ENCODE measurements at regions not wholly inside any gene's neighbourhood (a gene's known extent, or its start where the extent isn't known, plus 50 kb on each side); places are given as distances from the start of the nearest gene placed in this dataset.
"Not testable (repeated sequence)": the region's sequence is repeated elsewhere in the genome, so short reads cannot be mapped to it uniquely, and the experiment has no call there.

GRCh38 chr3:95707268-95707667, 1107.1 kb upstream of the EPHA6 start:
- Mint-ChIP-seq H3K36me3 (ENCODE audit: low read depth) (no peaks in the 10 kb centered on the region), H3K27ac (no peak overlapping the region), H3K4me1 (peaks cover 3% of the 10 kb centered on the region), H3K4me3 (no peak overlapping the region), H3K9me3 (peaks cover 4% of the 10 kb centered on the region), H3K27me3 (no peaks in the 10 kb centered on the region)
- DNase-seq = no peak
- CTCF ChIA-PET = no interaction called here
- POLR2A ChIA-PET = no interaction called here

GRCh38 chr3:95710684-95711083, 1103.7 kb upstream of the EPHA6 start:
- no peak for DNase-seq
- Mint-ChIP-seq H3K36me3 (ENCODE audit: low read depth) (no peaks in the 10 kb centered on the region), H3K4me1 (no peaks in the 10 kb centered on the region), H3K27me3 (no peaks in the 10 kb centered on the region), H3K4me3 (no peak overlapping the region), H3K27ac (no peak overlapping the region), H3K9me3 (no peaks in the 10 kb centered on the region)
- CTCF ChIA-PET = no interaction called here
- POLR2A ChIA-PET = no interaction called here

- CTCF ChIA-PET = no interaction called here
- POLR2A ChIA-PET = no interaction called here
- Mint-ChIP-seq H3K27ac (no peak overlapping the region), H3K9me3 (no peaks in the 10 kb centered on the region), H3K4me3 (no peak overlapping the region), H3K27me3 (no peaks in the 10 kb centered on the region), H3K36me3 (ENCODE audit: low read depth) (no peaks in the 10 kb centered on the region), H3K4me1 (no peaks in the 10 kb centered on the region)
- no peak for DNase-seq
Measured at GRCh38 chr3:95711789-95712188, 1102.6 kb upstream of the EPHA6 start.

GRCh38 chr3:95715128-95715527, 1099.3 kb upstream of the EPHA6 start:
- Mint-ChIP-seq H3K36me3 (ENCODE audit: low read depth) (no peaks in the 10 kb centered on the region), H3K4me1 (no peaks in the 10 kb centered on the region)

GRCh38 chr3:95717048-95717447, 1097.3 kb upstream of the EPHA6 start:
- no peaks in the 10 kb centered on the region for H3K27me3 Mint-ChIP-seq

More at GRCh38 chr3:95715128-95715527, 1099.3 kb upstream of the EPHA6 start:
- no peak for DNase-seq
- Mint-ChIP-seq H3K27ac (no peak overlapping the region), H3K9me3 (no peaks in the 10 kb centered on the region), H3K27me3 (no peaks in the 10 kb centered on the region), H3K4me3 (no peak overlapping the region)
- ChIA-PET POLR2A (no interaction called here), CTCF (no interaction called here)

GRCh38 chr3:95718168-95718567, 1096.2 kb upstream of the EPHA6 start:
- no peak overlapping the region for H3K4me3 Mint-ChIP-seq
- CTCF ChIA-PET = no interaction called here
- no peaks in the 10 kb centered on the region for H3K36me3 Mint-ChIP-seq (ENCODE audit: low read depth)
- H3K9me3 Mint-ChIP-seq = no peaks in the 10 kb centered on the region
- DNase-seq = no peak
- no peaks in the 10 kb centered on the region for H3K4me1 Mint-ChIP-seq
- H3K27me3 Mint-ChIP-seq = no peaks in the 10 kb centered on the region
- H3K27ac Mint-ChIP-seq = no peak overlapping the region
- POLR2A ChIA-PET = no interaction called here

More at GRCh38 chr3:95717048-95717447, 1097.3 kb upstream of the EPHA6 start:
- no peak overlapping the region for H3K4me3 Mint-ChIP-seq
- ChIA-PET CTCF (interaction anchor here (0.6 kb wide), 1 partner anchor 584 kb away, joined by 3 read pairs; no protein-coding TSS in a partner anchor), POLR2A (no interaction called here)
- no peaks in the 10 kb centered on the region for H3K4me1 Mint-ChIP-seq
- H3K36me3 Mint-ChIP-seq (ENCODE audit: low read depth) = no peaks in the 10 kb centered on the region
- H3K27ac Mint-ChIP-seq = no peak overlapping the region
- DNase-seq = no peak
- no peaks in the 10 kb centered on the region for H3K9me3 Mint-ChIP-seq

GRCh38 chr3:95719481-95719880, 1094.9 kb upstream of the EPHA6 start:
- H3K27ac Mint-ChIP-seq = no peak overlapping the region
- H3K4me3 Mint-ChIP-seq = no peak overlapping the region

GRCh38 chr3:95721938-95722337, 1092.5 kb upstream of the EPHA6 start:
- no peak for DNase-seq
- H3K36me3 Mint-ChIP-seq (ENCODE audit: low read depth) = no peaks in the 10 kb centered on the region
- no peaks in the 10 kb centered on the region for H3K4me1 Mint-ChIP-seq
- ChIA-PET CTCF (no interaction called here), POLR2A (no interaction called here)
- H3K27ac Mint-ChIP-seq = no peak overlapping the region
- H3K27me3 Mint-ChIP-seq = no peaks in the 10 kb centered on the region
- no peaks in the 10 kb centered on the region for H3K9me3 Mint-ChIP-seq
- no peak overlapping the region for H3K4me3 Mint-ChIP-seq

More at GRCh38 chr3:95719481-95719880, 1094.9 kb upstream of the EPHA6 start:
- no peak for DNase-seq
- ChIA-PET CTCF (interaction anchor here (0.6 kb wide), 1 partner anchor 1974 kb away, joined by 3 read pairs; no protein-coding TSS in a partner anchor), POLR2A (no interaction called here)
- H3K27me3 Mint-ChIP-seq = no peaks in the 10 kb centered on the region
- no peaks in the 10 kb centered on the region for H3K4me1 Mint-ChIP-seq
- H3K9me3 Mint-ChIP-seq = no peaks in the 10 kb centered on the region
- H3K36me3 Mint-ChIP-seq (ENCODE audit: low read depth) = no peaks in the 10 kb centered on the region

- H3K36me3 Mint-ChIP-seq (ENCODE audit: low read depth) = no peaks in the 10 kb centered on the region
- no peak for DNase-seq
- H3K9me3 Mint-ChIP-seq = peaks cover 3% of the 10 kb centered on the region
- CTCF ChIA-PET = no interaction called here
- no peaks in the 10 kb centered on the region for H3K27me3 Mint-ChIP-seq
- POLR2A ChIA-PET = no interaction called here
- H3K4me1 Mint-ChIP-seq = no peaks in the 10 kb centered on the region
- no peak overlapping the region for H3K4me3 Mint-ChIP-seq
- H3K27ac Mint-ChIP-seq = no peak overlapping the region
Measured at GRCh38 chr3:95725770-95726169, 1088.6 kb upstream of the EPHA6 start.

GRCh38 chr3:95731753-95732152, 1082.6 kb upstream of the EPHA6 start:
- Mint-ChIP-seq H3K4me1 (no peaks in the 10 kb centered on the region), H3K9me3 (peaks cover 3% of the 10 kb centered on the region), H3K27me3 (no peaks in the 10 kb centered on the region), H3K36me3 (ENCODE audit: low read depth) (no peaks in the 10 kb centered on the region), H3K4me3 (no peak overlapping the region), H3K27ac (no peak overlapping the region)
- CTCF ChIA-PET = no interaction called here
- no peak for DNase-seq
- POLR2A ChIA-PET = no interaction called here

- no peak overlapping the region for H3K4me3 Mint-ChIP-seq
- DNase-seq = no peak
- no peak overlapping the region for H3K27ac Mint-ChIP-seq
- CTCF ChIA-PET = no interaction called here
- POLR2A ChIA-PET = no interaction called here
- no peaks in the 10 kb centered on the region for H3K27me3 Mint-ChIP-seq
- no peaks in the 10 kb centered on the region for H3K36me3 Mint-ChIP-seq (ENCODE audit: low read depth)
- H3K4me1 Mint-ChIP-seq = no peaks in the 10 kb centered on the region
- H3K9me3 Mint-ChIP-seq = peaks cover 3% of the 10 kb centered on the region
Measured at GRCh38 chr3:95733336-95733735, 1081.1 kb upstream of the EPHA6 start.

- POLR2A ChIA-PET = no interaction called here
- no peaks in the 10 kb centered on the region for H3K9me3 Mint-ChIP-seq
- DNase-seq = no peak
- no peaks in the 10 kb centered on the region for H3K36me3 Mint-ChIP-seq (ENCODE audit: low read depth)
- H3K4me3 Mint-ChIP-seq = no peak overlapping the region
- H3K4me1 Mint-ChIP-seq = no peaks in the 10 kb centered on the region
- CTCF ChIA-PET = no interaction called here
- H3K27me3 Mint-ChIP-seq = no peaks in the 10 kb centered on the region
- H3K27ac Mint-ChIP-seq = no peak overlapping the region
Measured at GRCh38 chr3:95738045-95738444, 1076.3 kb upstream of the EPHA6 start.

- DNase-seq; H3K4me3 Mint-ChIP-seq; POLR2A ChIA-PET; H3K4me1 Mint-ChIP-seq; CTCF ChIA-PET; H3K36me3 Mint-ChIP-seq (ENCODE audit: low read depth); H3K27ac Mint-ChIP-seq; H3K27me3 Mint-ChIP-seq; H3K9me3 Mint-ChIP-seq: not testable (repeated sequence)
Measured at GRCh38 chr3:95744896-95745295, 1069.5 kb upstream of the EPHA6 start.

GRCh38 chr3:95750097-95750496, 1064.3 kb upstream of the EPHA6 start:
- POLR2A ChIA-PET = no interaction called here
- Mint-ChIP-seq H3K27ac (no peak overlapping the region), H3K4me3 (no peak overlapping the region), H3K9me3 (no peaks in the 10 kb centered on the region), H3K27me3 (no peaks in the 10 kb centered on the region), H3K36me3 (ENCODE audit: low read depth) (no peaks in the 10 kb centered on the region), H3K4me1 (no peaks in the 10 kb centered on the region)
- DNase-seq = no peak
- CTCF ChIA-PET = no interaction called here

GRCh38 chr3:95751509-95751908, 1062.9 kb upstream of the EPHA6 start:
- no peaks in the 10 kb centered on the region for H3K4me1 Mint-ChIP-seq
- H3K36me3 Mint-ChIP-seq (ENCODE audit: low read depth) = no peaks in the 10 kb centered on the region
- no peaks in the 10 kb centered on the region for H3K27me3 Mint-ChIP-seq
- H3K27ac Mint-ChIP-seq = no peak overlapping the region
- no peaks in the 10 kb centered on the region for H3K9me3 Mint-ChIP-seq
- DNase-seq = no peak
- ChIA-PET POLR2A (no interaction called here), CTCF (interaction anchor here (0.6 kb wide), 1 partner anchor 11 kb away, joined by 3 read pairs; no protein-coding TSS in a partner anchor)
- no peak overlapping the region for H3K4me3 Mint-ChIP-seq

All from activated CD4-positive, alpha-beta T cell treated with anti-CD3 and anti-CD28 coated beads, Interleukin-2, amount 10 ng/mL, durations not matched to agents 7 days and 5 days (primary cell).